Stimulated activated CD8-positive, alpha-beta memory T cell treated with anti-CD3 and anti-CD28 coated beads, Interleukin-15, amount 100 ng/mL, for 4 hours (primary cell): ENCODE measurements at regions not wholly inside any gene's neighbourhood (a gene's known extent, or its start where the extent isn't known, plus 50 kb on each side); places are given as distances from the start of the nearest gene placed in this dataset.

Experiments used
- DNase-seq, 2 donors: peaks; one replicate each; pipeline ENCODE4 v3.0.0-alpha.2; 2020; ENCODE audit warnings: low read depth in 2 of 2

- no peak for DNase-seq
Measured at GRCh38 chr18:2415656-2416055, 155.6 kb downstream of the METTL4 start.

GRCh38 chr18:2417861-2418610 is 153.3 kb downstream of the METTL4 start:
- no peak for DNase-seq

- DNase-seq: no peak
Measured at GRCh38 chr18:2420367-2420766, 150.9 kb downstream of the METTL4 start.

GRCh38 chr18:2423761-2424160 is 147.5 kb downstream of the METTL4 start:
- no peak for DNase-seq

GRCh38 chr18:2424420-2424819 is 146.9 kb downstream of the METTL4 start:
- no peak for DNase-seq

- no peak for DNase-seq
Measured at GRCh38 chr18:2425426-2426317, 145.6 kb downstream of the METTL4 start.

GRCh38 chr18:2430191-2430590 is 141.1 kb downstream of the METTL4 start:
- DNase-seq: no peak

GRCh38 chr18:2431806-2432205 is 139.5 kb downstream of the METTL4 start:
- no peak for DNase-seq

- no peak for DNase-seq
Measured at GRCh38 chr18:2433366-2433765, 137.9 kb downstream of the METTL4 start.

- no peak for DNase-seq
Measured at GRCh38 chr18:2441544-2441943, 129.8 kb downstream of the METTL4 start.

- DNase-seq: no peak
Measured at GRCh38 chr18:2442006-2442405, 129.3 kb downstream of the METTL4 start.

- DNase-seq: no peak
Measured at GRCh38 chr18:2442726-2443275, 128.5 kb downstream of the METTL4 start.

GRCh38 chr18:2444201-2444875 is 127.0 kb downstream of the METTL4 start:
- no peak for DNase-seq

- no peak for DNase-seq
Measured at GRCh38 chr18:2448565-2449151, 122.6 kb downstream of the METTL4 start.

- no peak for DNase-seq
Measured at GRCh38 chr18:2451556-2451955, 119.7 kb downstream of the METTL4 start.

- no peak for DNase-seq
Measured at GRCh38 chr18:2459886-2460285, 111.4 kb downstream of the METTL4 start.

GRCh38 chr18:2466978-2467377 is 104.3 kb downstream of the METTL4 start:
- no peak for DNase-seq

GRCh38 chr18:2468051-2468450 is 103.3 kb downstream of the METTL4 start:
- DNase-seq: no peak

- DNase-seq: no peak
Measured at GRCh38 chr18:2471523-2471922, 99.8 kb downstream of the METTL4 start.

- DNase-seq: no peak
Measured at GRCh38 chr18:2478662-2479061, 92.6 kb downstream of the METTL4 start.

- DNase-seq: no peak
Measured at GRCh38 chr18:2480536-2480935, 90.8 kb downstream of the METTL4 start.
